Adipocyte (in vitro differentiated cells): ENCODE measurements at regions not wholly inside any gene's neighbourhood (a gene's known extent, or its start where the extent isn't known, plus 50 kb on each side); places are given as distances from the start of the nearest gene placed in this dataset.

ENCODE experiments used
- DNase-seq: peaks from one replicate; pipeline ENCODE4 v3.0.0-alpha.2; 2015; ENCODE audit warnings: low read depth
- H3K27me3 ChIP-seq: replicated peaks from 2 replicates; pipeline ENCODE4 v1.7.0; 2013; ENCODE audit warnings: mild to moderate bottlenecking, low read length, moderate library complexity; ENCODE audit not compliant: control insufficient read depth, insufficient read depth
- H3K36me3 ChIP-seq: 2 replicates; pipeline ENCODE4 v1.7.0; 2013; ENCODE audit warnings: low read length, mild to moderate bottlenecking, moderate library complexity; ENCODE audit not compliant: control insufficient read depth, insufficient read depth, severe bottlenecking
- H3K4me1 ChIP-seq: 2 replicates; pipeline ENCODE4 v1.7.0; 2013; ENCODE audit warnings: mild to moderate bottlenecking, low read length, moderate library complexity; ENCODE audit not compliant: control insufficient read depth, insufficient read depth
- H3K4me3 ChIP-seq: 2 replicates; pipeline ENCODE4 v1.7.0; 2013; ENCODE audit warnings: mild to moderate bottlenecking, low read length, moderate library complexity
- H3K9ac ChIP-seq: 2 replicates; pipeline ENCODE4 v1.7.0; 2013; ENCODE audit warnings: mild to moderate bottlenecking, low read length, moderate library complexity
- H3K9me3 ChIP-seq: 2 replicates; pipeline ENCODE4 v1.7.0; 2013; ENCODE audit warnings: mild to moderate bottlenecking, low read length, moderate library complexity; ENCODE audit not compliant: control insufficient read depth

DNA sequence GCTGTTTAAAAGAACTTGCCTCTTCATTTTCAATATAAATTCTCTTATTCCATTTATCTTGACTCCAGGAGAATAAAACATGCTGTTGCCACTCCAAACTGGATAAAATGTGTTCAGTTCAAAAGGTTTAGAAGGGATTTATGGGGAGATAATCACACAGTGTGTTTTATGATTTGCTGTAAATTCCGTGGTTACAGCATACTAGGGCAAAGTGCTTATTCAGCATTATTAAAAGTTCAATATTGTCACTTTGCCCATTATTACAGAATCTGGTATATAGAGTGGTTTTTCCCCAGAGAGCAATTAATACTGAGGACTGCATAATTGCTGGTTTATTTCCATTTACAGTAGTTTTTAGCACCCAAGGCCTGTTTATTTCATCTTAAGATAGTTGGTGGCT is 780.9 kb upstream of the RAG2 start:
- H3K4me3 ChIP-seq, result no peak overlapping the region
- H3K9me3 ChIP-seq, result no peaks in the 10 kb centered on the region
- no peaks in the 10 kb centered on the region for H3K36me3 ChIP-seq
- H3K27me3 ChIP-seq, result no peaks in the 10 kb centered on the region
- no peak overlapping the region for H3K9ac ChIP-seq
- no peaks in the 10 kb centered on the region for H3K4me1 ChIP-seq
- no peak for DNase-seq

DNA sequence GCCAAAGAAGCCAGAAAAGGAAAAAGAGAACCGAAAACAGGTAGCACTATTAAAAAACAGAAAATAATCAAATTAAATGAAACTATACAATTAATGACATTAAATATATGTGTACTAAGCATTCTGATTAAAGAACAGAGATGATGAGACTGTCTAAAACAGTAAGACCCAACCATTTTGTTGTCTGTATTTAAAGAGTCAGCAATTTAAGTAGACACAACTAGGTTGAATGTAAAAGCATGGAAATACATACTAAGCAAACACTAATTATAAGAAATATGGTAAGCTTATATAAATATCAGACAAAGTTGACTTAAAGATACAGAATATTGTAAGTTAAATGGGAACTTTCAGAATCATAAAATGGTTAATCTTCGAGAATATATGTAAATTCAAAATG is 774.6 kb upstream of the RAG2 start:
- Histone ChIP-seq H3K9me3 (no peaks in the 10 kb centered on the region), H3K36me3 (no peaks in the 10 kb centered on the region), H3K4me3 (no peak overlapping the region), H3K9ac (no peak overlapping the region), H3K4me1 (no peaks in the 10 kb centered on the region), H3K27me3 (no peaks in the 10 kb centered on the region)
- no peak for DNase-seq

- Histone ChIP-seq H3K36me3 (no peaks in the 10 kb centered on the region), H3K4me1 (no peaks in the 10 kb centered on the region), H3K27me3 (no peaks in the 10 kb centered on the region), H3K9me3 (no peaks in the 10 kb centered on the region), H3K4me3 (no peak overlapping the region), H3K9ac (no peak overlapping the region)
- DNase-seq, result no peak
These were observed 773.4 kb upstream of the RAG2 start for GRCh38 chr11:37371346-37371970.

GRCh38 chr11:37370817-37371216 is 772.8 kb upstream of the RAG2 start:
- H3K27me3 ChIP-seq, result no peaks in the 10 kb centered on the region
- H3K4me3 ChIP-seq, result no peak overlapping the region
- no peaks in the 10 kb centered on the region for H3K9me3 ChIP-seq
- H3K9ac ChIP-seq, result no peak overlapping the region
- no peaks in the 10 kb centered on the region for H3K4me1 ChIP-seq
- H3K36me3 ChIP-seq, result no peaks in the 10 kb centered on the region
- no peak for DNase-seq

GRCh38 chr11:37364246-37364839 is 766.3 kb upstream of the RAG2 start:
- no peak for DNase-seq
- no peaks in the 10 kb centered on the region for H3K9me3 ChIP-seq
- H3K4me1 ChIP-seq, result no peaks in the 10 kb centered on the region
- H3K4me3 ChIP-seq, result no peak overlapping the region
- no peak overlapping the region for H3K9ac ChIP-seq
- no peaks in the 10 kb centered on the region for H3K36me3 ChIP-seq
- H3K27me3 ChIP-seq, result no peaks in the 10 kb centered on the region

DNA sequence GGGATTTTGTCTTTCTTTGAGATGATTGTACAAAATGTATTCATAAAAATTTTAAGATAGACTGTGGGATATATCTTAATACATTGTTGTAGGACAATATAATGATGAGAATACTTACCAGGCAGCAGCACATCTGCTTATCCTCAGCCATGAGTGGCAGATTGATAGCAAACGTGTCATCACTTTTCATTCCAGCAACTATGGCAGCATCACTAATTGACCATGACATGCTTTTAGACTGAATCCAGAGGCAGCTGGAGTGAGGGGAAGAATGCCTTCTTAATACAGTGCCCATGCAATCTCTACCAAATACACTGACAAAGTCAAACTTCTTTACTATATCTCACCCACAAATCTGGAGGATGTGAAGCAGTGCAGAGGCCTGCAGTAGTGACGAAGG is 755.2 kb upstream of the RAG2 start:
- no peaks in the 10 kb centered on the region for H3K9me3 ChIP-seq
- DNase-seq, result no peak
- no peaks in the 10 kb centered on the region for H3K27me3 ChIP-seq
- H3K4me1 ChIP-seq, result no peaks in the 10 kb centered on the region
- H3K4me3 ChIP-seq, result no peak overlapping the region
- H3K9ac ChIP-seq, result no peak overlapping the region
- H3K36me3 ChIP-seq, result no peaks in the 10 kb centered on the region

DNA sequence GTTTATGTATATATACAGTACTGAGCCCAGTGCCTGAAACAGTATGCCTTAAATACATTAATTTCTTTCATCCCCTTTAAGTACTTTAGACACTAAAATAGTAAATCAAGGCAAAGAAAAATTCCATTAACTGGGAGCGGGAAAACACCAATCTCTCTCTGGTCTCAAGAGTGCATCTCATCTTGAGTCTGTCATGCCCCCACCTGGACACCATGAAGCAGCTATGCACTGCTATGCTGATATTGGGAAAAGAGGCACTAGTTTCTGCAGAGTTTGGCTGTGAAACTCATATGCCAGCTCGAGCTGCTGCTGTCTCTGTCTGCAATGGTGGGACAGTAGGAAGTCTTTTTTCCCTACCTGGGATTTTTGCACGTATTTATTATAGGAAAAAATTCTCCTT is 754.4 kb upstream of the RAG2 start:
- Histone ChIP-seq H3K9me3 (no peaks in the 10 kb centered on the region), H3K27me3 (no peaks in the 10 kb centered on the region), H3K9ac (no peak overlapping the region), H3K4me1 (no peaks in the 10 kb centered on the region), H3K36me3 (no peaks in the 10 kb centered on the region), H3K4me3 (no peak overlapping the region)
- no peak for DNase-seq

GRCh38 chr11:37343290-37343689 is 745.3 kb upstream of the RAG2 start:
- Histone ChIP-seq H3K9me3 (no peaks in the 10 kb centered on the region), H3K4me3 (no peak overlapping the region), H3K4me1 (no peaks in the 10 kb centered on the region)

DNA sequence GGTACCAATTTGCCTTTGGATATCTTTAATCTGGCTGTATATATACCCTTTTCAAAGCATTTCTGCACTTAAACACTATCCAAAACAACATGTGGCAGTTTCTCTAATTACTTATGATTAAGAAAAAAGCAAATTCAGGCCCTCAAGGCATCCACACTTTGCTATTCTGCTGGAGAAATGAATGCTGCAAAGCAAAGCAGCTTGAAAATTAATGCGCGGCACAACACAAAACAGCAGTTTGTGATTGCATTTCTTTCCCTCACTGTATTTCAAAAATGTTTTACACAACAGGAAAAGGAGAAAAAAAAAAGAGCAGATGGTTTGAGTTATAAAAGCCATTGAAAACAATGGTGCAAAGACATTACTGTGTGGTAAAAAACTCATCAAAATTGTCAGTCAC is 738.4 kb upstream of the RAG2 start:
- H3K27me3 ChIP-seq, result no peaks in the 10 kb centered on the region
- H3K36me3 ChIP-seq, result no peaks in the 10 kb centered on the region
- no peaks in the 10 kb centered on the region for H3K9me3 ChIP-seq
- DNase-seq, result no peak
- H3K4me3 ChIP-seq, result no peak overlapping the region
- no peak overlapping the region for H3K9ac ChIP-seq
- no peaks in the 10 kb centered on the region for H3K4me1 ChIP-seq

More at GRCh38 chr11:37343290-37343689, 745.3 kb upstream of the RAG2 start:
- Histone ChIP-seq H3K27me3 (no peaks in the 10 kb centered on the region), H3K36me3 (no peaks in the 10 kb centered on the region), H3K9ac (no peak overlapping the region)
- DNase-seq, result no peak

- H3K36me3 ChIP-seq, result no peaks in the 10 kb centered on the region
- no peak overlapping the region for H3K4me3 ChIP-seq
- no peaks in the 10 kb centered on the region for H3K9me3 ChIP-seq
- H3K27me3 ChIP-seq, result no peaks in the 10 kb centered on the region
- no peak overlapping the region for H3K9ac ChIP-seq
- DNase-seq, result no peak
- H3K4me1 ChIP-seq, result no peaks in the 10 kb centered on the region
These were observed 735.3 kb upstream of the RAG2 start for GRCh38 chr11:37333345-37333744.

GRCh38 chr11:37323843-37324242 is 725.8 kb upstream of the RAG2 start:
- Histone ChIP-seq H3K4me3 (no peak overlapping the region), H3K9me3 (no peaks in the 10 kb centered on the region), H3K9ac (no peak overlapping the region), H3K4me1 (no peaks in the 10 kb centered on the region), H3K36me3 (no peaks in the 10 kb centered on the region), H3K27me3 (no peaks in the 10 kb centered on the region)
- DNase-seq, result no peak
